HG03354 (cell line): ENCODE measurements at regions not wholly inside any gene's neighbourhood (a gene's known extent, or its start where the extent isn't known, plus 50 kb on each side); places are given as distances from the start of the nearest gene placed in this dataset.
"Not testable (repeated sequence)": the region's sequence is repeated elsewhere in the genome, so short reads cannot be mapped to it uniquely, and the experiment has no call there.

ENCODE experiments used
- ATAC-seq: cut with Tn5 transposase; IDR thresholded peaks from one replicate; pipeline ENCODE4 v1.9.1; 2021; ENCODE audit warnings: mild to moderate bottlenecking; ENCODE audit not compliant: unreplicated experiment, poor library complexity, severe bottlenecking

DNA sequence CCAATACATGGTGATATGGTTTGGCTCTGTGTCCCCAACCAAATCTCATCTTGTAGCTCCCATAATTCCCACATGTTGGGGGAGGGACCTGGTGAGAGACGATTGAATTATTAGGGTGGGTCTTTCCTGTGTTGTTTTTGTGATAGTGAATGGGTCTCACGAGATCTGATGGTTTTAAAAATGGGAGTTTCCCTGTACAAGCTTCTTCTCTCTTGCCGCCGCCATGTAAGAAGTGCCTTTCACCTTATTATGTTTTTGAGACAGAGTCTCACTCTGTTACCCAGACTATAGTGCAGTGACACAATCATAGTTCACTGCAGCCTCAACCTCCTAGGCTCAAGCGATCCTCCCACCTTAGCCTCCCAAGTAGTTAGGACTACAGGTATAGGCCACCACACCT lies 629.1 kb downstream of the QKI start:
- ATAC-seq = not testable (repeated sequence)

DNA sequence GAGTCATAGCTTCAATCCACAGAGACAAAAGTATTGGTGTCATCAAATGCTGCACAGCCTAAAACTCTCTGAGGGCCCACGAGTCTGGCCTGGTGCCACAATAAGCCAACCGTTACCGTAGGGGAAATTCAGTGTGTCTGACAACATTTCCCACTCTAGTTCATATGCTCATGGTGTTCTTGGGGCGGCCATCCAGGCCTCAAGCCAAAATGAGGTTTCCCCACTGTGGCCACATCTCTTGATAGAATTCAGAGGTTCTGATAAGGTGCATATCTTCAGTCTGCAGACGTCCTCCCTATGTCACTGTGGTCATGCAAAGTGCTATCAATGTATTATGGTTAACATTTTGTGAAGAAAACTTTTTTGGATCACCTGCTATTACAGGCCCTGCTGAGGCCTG lies 627.7 kb downstream of the QKI start:
- no peak for ATAC-seq

DNA sequence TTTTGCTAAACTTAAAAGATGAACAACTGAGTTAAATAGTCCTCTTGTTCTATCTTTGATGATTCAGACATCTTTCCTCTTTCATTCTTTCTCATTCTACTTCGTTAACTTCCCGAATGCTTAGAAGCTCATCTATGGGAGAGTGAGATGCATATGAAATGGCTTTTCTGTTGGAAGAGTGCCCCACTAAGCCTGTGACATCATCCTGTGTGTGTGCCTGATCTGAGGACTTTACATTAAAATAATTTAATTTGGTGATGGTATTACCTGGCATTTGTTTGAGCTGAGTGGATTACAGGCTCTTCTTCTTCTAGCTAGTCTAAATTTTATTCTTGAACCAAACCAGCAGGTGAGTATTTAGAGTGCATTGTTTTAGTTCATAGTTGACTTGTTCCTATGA lies 626.5 kb downstream of the QKI start:
- no peak for ATAC-seq

DNA sequence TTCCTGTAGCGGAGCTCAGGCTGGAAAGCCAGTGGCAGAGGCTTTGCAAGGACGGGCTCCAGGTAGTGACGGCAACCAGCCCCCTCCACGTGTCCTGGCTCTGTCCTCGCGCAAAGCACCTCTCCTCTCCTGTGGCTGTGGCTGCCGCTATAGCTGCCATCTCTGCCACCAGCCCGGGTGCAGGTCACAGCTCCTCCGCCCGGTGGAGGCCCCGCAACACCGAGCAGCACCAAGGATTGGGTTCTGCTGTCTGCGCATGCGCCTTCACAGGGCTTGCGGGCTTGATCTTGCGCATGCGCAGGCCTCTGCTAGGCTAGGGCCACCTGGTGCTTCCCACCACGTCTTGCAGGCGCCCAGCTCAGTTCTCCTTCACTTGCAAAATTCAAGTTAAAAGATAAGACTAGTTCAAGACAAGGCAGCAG lies 625.4 kb downstream of the QKI start:
- ATAC-seq = no peak

DNA sequence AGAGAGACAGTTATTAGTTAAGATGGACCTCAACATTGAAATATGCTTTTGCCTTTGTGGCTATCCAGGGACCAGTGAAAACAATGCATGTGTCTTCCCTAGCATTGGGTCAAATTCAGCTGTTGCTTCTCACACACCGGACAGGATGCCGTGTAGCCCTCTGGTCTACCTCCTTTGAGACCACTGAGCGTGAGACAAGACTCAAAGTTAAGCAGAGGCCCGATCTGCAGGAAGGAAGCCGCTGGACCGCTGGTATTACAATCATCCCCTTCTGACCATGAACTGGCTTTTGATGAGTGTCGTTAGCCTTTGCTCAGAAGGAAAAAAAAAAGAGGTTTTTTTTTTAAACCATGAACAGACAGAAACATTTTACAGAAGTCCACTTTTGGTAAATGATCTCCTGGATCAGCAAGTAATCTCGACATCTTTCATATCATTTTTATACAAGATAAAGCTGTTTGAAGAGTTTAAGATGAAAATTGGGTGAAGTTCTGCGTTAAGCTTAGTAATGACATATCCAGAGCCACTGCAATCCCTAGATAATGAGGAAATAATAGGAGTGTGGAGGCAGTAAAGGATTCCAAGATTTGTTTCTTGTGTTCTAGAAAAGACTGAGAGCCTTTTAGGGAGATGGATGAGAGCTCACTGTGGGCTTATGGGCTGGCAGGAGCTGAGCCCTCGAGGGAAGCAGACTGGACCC lies 622.8 kb downstream of the QKI start:
- ATAC-seq = no peak

DNA sequence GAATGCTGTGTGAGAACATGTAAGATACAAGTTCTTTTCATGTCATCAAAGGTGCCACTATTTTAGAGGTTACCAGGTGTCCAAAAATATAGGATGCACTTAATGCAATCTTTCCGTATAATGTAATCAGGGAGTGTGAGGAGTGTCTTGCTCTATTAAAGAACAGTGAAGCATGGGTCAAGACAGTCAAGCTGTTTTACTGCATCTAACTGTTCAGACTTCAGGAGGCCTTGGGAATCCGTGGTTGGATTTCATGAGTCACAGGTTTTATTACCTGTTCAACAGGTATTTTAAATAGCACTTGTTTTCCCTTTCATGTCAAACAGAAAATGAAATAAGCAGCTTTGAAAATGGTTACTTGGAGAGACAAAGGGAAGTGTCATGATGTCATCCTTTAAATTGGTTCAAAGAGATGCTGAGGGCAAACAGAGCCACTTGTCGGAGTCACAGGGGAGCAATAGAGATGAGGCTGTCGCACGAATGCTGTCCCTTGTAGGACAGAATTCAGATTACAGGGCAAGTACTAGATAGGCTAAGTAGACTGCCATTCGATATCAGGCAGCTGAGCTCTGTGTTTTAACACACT lies 621.5 kb downstream of the QKI start:
- ATAC-seq = no peak

DNA sequence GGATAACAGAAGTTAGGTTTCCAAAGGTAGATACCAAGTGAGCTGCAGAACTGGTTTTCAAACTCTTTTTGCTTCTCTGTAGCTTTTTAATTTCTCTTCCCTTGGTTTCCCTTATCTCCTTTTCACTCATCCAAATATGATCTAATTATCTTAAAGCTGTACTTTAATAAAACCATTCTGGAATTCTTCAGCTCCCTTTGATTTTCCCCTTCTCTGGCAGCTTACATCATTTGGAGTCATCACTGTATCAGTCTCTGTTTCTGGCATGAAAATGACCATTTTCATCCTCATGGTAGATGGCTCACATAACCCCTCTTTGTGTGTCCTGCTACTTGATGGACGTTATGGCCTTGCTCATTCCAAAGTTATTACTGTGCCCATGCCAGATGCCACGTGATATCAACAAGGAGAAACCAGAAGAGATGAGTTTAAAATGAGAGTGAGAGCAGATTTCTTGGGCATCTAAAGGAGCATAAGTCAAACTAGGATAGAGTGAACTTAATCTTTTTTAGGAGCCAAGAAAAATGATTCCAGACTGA lies 620.2 kb downstream of the QKI start:
- no peak for ATAC-seq

DNA sequence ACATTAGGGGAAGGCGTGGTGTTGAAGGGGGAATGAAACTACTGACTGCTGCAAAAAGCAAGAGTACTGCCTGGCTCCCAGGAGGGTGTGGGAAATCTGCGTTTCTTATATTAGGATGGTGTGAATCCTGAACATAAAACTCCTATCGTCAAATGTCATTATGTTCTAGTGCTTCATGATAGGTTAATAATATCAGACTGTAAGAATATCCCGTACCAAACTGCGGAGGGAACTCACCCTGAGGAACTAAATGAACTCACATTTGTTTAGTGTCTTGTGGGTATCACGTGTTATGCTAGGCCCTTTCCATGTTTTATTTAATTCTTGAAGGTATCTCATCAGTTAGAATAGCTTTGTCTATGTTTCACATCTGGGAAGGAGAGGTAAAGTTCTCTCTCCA lies 610.7 kb downstream of the QKI start:
- no peak for ATAC-seq

DNA sequence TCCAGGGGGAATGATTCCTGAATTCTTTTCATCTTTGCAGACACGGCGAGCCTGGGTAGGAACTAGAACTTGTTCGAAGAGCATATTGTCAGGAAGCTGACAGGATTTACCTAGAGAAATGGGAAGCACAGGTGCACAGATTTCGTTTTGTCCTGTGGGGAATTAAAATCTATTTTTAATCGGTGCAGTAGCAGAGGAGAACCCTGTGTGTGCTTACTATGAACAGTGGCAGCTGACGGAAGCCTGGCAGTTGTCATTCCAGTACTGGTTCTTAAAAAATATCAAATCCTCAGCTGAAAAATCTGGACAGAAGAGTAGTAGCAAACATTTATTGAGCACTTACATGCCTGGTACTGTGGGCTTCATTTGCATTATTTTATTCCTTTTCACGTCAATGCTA lies 609.0 kb downstream of the QKI start:
- no peak for ATAC-seq

DNA sequence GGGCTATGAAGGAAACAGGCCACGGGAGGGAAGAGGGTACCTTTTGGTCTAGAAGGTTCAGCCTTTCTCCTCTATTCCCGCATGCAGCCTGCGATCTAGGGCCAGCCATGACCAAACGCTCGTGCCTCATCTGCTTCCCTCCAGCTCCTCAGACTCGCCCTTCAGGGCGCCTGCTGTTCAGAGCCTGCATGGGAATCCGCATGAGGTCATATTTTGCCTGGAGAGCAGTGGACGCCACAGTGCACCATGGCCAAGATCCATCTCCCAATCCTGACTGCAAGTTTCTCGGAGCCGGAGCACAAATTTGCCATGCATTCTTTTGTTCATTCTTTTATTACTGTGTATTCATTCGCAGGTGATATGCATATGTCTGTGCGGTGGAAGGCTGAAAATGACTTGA lies 608.1 kb downstream of the QKI start:
- ATAC-seq = no peak

DNA sequence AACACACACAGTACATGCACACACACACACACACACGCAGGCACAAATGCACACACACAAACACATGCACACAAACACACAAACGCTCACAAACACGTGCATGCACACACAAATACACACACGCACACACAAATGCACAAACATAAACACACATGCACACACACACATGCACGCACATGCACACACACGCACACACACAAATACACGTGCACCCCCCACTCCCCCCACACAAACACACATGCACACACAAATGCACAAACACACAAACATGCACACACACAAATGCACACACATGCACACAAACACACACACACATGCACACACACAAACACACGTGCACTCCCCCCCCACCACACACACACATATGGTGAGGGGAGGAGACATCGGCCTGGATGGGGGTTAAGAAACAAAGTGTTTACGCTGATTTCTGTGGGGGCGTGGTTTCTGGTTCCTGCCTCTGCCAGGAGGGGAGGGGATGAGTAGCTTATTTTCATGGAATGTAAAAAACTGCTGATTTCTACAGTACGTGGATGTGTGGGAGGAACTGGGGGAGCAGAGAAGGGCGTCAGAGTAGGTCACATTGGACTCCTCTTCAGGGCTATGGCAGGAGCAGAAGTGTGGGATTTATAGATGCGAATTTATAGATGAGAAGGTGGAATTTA lies 607.2 kb downstream of the QKI start:
- ATAC-seq = no peak

DNA sequence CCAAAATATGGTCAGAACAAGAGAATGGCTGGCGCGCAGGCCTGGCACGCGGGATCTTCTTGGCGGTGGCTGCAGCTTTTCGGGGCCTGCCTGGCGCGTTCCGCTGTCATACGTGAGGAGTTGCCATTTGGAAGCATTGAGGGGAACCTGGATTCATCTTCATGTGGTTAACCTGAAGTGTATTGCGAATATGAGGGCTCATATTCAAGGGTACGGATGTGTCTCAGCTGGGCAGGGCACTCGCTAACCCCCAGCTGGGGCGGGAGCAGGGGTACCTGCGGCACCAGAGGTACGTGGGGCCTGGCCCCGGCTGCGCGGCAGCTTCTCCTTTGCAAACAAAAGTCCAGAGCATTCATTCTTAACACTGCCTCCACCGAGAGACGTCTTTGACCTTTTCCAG lies 605.6 kb downstream of the QKI start:
- no peak for ATAC-seq

DNA sequence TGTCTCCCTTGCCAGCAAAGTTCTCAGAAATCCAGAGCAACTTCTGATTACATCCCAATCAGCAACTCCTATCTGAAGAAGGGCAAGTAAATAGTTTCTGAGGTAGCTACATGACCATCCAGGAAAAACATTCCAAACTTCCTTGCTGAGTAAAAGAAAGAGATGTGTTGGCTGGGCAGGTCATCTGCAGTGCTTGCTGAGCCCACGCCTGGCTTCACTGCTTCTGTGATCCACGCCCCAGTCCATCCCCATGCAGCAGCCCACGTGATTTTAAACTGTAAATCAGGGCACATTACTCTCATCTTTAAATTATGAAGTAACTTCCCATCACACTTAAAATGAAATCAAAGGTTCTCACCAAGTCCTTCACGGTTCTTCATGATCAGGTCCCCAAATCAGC lies 603.6 kb downstream of the QKI start:
- no peak for ATAC-seq

DNA sequence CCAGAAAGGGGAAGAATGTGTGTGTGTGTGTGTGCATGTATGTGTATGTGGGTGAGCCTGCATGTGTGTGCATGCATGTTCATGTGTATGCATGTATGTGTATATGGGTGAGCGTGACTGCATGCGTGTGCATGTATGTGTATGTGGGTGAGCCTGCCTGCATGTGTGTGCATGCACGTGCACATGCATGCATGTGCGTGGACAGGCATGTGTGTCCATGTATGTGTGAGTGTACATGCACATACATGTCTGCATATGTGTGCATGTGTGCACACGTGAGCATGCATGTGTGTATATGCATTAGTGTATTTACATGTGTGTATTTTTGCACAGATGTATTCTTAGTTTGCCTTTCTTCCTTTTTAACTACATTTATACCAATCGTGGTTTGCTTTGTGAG lies 601.5 kb downstream of the QKI start:
- no peak for ATAC-seq

DNA sequence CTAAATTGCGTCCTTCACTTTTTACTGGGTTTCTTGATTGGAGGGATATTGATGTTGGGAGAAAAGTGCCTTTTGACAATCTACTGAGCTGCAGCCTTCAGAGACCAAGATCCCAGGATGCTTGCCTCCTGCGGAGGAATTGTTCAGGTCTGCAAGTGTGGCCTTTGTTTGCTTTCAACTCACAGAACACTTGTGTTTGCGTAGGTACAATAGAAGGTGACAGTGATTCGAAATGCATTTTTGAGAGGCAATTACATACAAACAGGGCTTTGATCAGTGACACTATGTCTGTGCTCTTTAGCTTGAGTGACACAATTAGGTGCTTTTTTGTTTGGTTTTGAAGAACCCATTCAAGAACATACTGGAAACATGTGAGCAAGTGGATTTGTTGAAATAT lies 600.6 kb downstream of the QKI start:
- no peak for ATAC-seq

DNA sequence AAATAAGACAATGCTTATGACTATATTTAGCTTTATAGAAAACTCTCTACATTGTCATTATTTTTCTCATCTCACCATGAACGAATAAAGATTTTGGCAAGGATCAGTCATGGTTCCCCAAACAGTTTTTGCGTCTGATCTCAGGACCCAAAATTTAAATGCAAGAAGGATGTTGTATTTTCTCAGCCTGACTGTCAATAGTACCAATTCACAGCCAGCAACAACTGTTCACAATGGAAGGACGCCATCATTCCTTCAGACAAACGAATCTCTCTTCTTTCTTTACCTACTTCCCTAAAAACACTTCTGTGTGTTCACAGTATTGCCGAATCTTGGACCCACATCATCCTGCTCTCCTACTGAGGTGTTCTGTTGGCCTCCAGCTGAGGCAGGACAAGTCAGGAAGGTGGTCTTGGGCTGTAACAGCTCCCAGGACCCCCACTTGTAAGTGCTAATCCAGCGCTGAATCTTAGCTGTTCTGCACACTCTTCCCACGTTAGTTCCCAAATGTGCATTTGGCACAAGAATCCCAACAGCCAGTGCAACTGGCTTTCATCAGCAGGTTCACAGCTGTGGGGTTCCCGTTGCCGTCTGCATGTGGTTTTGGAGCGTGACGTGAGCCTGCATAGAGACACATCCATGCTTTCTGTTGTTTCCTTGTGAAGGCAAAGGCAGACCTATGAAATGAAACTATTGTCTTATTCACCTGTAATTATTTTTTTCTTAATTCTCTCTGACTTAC lies 600.0 kb downstream of the QKI start:
- ATAC-seq = no peak

DNA sequence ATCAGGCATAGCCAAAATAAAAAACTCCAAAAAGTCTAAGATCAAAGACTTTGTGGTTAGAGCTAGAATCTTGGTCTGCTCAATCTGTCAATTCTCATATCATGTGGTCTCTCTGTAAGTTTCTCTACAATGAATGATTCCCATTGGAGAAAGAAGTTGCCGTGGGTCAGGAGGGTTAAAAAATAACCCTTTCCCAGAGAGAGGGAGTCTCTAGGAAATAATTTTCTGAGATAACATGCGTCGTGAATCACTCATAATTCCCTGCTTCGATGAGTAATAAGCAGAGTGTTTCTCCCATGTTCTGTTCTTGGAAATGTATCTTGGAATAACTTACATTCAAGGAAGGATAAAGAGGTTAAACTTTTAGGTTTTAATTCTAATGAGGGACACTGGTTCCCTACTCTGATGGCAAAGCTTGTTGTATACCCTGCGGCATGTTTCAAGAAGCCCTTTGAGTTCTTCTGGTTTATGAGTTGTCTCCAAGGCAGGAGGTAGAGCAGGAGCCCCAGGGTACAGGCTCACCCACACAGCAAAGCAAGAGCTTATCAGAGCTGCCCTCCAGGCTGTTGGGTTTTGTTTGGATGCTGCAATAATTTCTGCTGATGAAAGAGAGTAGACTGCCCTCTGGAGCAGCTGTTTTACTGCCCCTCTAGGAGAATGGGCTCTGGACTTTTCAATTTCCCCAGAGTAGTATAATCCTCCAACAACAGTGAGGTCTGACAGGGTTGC lies 599.1 kb downstream of the QKI start:
- no peak for ATAC-seq

DNA sequence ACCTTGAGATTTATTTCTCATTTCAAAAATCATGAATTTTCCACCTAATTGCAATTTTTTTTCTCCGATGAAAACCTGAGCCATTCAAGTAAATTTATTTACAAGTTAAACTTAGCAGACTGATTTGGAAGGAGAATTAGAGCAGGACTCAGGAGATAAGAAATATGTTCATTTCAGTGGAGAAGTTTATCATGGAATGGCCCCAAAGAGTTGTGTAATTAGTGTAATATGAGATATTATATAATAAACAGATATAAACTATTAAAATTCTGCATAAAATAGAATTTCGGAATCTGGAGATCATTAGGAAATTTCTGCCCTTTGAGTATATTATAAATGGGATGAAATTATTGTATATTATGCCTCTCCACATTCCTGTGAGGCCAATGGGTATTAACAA lies 596.8 kb downstream of the QKI start:
- ATAC-seq = no peak

DNA sequence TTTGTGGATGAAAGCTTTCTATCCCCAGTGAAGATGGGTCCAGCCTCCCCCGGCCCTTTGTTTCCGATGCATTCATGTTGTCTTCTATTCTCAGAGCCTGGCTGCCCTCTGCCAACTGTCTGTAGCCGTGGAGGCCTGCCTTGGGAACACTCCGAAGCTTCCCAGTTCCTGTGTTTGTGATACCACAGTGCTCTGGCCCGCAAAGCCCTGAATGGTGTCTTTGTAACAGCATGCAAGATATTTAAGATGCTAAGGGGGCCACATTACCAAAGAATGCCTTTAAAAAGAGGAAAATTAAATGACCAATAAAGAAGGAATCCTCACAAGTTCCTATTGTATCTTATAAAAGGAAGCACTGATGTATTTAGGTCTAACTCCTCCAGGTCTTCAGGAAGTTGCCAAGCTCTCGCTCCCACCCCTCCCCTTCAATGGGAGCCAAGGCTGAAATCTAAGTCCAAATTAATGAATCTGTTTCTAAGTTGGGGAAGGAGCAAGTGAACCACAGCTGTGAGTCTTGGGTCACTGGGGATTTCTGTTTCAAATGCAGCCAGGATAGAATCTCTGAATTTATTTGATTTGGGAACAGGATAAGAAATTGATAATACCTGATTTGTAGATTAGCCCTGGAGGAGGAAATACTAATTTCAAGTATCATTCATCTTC lies 596.1 kb downstream of the QKI start:
- no peak for ATAC-seq
